ENCODE measurements at regions not wholly inside any gene's neighbourhood (a gene's known extent, or its start where the extent isn't known, plus 50 kb on each side); places are given as distances from the start of the nearest gene placed in this dataset.

DNA sequence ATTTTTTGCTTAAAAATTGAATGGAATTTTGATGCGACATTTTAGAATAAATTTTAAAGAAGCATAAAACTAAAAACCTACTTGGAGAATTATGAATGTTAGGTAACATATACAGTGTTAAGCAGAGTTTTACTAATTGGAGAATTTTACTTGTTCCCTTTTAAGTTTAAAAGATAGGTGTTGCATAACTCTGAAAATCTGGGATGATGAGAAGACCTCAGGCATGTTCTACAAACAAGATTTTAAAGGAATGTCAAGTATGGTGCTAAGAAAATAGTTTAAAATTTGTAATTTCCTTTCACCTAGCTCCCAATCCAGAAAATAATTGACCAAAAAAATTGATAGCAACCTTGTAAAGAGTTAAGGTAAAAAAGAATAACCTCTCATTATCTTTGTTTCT, 135.8 kb downstream of the RFC3 start:
- no peak for DNase-seq

DNA sequence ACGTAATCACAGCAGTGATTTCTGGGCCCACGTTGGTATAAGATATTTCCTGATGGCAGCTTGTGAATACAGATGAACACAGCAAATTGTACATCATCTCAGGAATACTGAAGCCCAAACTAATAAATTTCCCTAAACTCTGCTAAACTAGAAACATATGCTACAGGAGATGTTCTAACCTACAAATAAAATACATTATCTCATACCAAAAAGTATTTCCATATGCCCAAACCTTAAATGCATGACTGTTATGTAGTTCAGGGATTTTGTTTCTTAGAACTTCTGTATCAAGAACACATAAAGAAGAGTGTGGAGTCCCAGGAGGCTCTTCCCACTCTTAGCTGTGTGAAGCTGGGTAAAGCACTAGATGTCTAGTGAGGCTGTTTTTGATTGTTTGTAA, 138.4 kb downstream of the RFC3 start:
- DNase-seq: no peak

DNA sequence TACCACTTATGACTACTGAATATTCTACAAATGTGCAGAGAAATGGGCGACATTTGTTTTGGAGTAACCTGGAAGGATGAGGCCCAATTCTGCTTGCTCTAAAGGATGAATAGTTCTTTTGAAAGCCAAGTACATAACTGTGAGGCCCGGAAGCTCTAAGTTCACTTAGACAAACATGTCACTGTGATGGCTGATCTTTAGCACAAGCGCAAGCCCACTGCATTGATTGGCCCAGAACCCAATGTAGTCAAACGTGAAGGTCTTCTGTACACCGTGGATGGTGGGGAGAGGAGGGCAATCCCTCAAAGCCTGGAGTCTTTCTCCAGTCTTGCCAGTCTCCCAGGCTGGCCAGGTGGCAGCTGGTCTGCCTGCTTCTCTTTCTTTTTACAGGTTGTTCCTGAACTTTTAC, 139.6 kb downstream of the RFC3 start:
- DNase-seq: no peak

DNA sequence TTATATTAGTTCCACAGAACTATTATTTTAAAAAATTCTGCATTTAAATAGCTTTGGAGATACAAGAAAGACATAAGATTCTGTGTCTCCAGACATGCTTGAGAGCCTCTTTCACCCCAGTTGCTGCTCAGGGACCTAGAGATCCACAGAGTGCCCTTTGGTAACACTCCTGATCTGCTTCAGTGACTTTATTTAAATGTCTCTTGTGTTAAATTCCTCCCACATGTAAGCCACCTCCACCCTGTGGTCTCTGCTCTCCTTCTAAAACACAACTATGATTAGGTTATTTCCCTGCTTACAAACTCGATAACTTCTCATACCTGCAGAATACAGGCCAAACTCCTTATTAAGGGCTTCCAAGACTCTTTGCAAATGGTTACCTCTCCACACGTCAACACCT, 141.0 kb downstream of the RFC3 start:
- no peak for DNase-seq

DNA sequence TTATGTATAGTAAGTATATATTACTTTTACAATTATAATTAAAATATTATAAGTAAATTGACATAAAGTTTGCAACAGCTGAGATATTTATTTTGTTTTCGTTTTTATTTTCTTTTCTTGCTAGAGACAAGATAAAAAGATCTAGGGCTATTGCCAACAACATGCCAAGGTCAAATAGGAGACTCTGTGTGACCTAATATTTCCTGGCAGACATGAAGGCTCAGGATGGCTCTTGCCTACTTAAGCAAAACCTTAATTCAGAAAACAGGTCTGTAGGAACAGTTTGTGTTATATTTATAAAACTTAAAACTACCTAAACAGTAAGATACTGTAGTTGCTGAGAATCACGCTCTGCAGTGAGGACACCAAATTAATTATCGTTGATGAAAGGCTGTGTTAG, 145.2 kb downstream of the RFC3 start:
- no peak for DNase-seq

DNA sequence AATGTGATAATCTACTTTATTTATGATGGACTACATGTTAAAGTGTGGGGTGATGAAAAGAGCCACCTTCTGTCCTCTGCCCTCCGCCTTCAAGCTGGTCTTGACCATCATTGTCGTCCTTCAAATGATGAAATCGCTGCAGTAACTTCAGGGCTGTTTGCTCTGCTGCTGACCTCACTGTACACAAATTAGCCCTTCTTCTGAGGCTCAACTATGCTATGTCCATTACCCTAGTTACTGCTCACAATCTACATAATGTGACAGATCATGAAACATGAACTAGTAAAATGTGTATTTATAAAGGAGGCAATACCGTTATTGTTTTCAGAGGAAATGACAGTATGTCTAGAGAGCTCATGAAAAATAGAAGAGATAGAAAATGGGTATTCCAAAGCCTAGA, 145.9 kb downstream of the RFC3 start:
- no peak for DNase-seq

DNA sequence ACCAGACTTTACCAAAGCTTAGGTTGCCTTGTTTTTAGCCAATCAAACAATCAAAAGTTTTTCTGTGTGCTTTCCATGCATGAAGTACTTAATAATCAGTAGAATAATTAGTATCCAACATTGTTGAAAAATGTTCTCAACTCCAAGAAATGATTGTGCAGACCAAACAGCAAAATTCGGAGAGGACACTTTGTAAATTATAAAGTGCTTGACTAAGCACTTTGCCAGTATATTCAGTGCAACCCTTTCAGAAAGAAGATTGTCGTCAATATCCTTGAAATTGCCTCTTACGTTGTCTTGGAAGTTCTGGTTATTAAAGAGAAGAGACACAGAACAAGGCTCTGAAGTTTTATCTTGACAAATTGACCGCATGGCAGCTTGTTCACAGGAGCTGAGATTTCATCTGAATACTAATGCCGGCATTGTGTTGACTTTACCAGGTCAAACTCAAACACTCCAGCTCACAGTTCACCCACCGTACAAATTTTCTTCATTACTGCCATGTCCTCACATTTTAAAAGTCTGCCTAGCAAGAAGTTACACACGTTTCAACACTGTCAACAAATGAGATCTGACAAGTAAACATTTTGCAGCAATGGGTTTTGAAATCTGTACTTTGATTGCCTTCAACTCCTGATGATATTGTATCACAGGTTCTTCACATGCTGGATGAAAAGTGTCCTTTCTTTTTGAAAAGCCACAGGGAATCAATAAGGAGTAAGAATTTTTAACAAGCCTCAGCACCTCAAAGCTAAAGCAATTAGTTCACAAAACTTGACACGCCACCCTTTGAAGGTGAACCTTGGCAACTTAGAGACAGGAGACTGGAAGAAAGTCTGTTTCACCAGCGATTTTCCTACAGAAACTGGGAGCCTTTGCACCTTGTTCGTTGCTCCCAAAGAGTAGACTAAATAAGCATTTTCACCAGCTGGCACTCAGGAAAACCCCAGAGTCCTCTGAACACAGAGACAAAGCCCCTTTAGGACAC, 150.9 kb downstream of the RFC3 start:
- no peak for DNase-seq

DNA sequence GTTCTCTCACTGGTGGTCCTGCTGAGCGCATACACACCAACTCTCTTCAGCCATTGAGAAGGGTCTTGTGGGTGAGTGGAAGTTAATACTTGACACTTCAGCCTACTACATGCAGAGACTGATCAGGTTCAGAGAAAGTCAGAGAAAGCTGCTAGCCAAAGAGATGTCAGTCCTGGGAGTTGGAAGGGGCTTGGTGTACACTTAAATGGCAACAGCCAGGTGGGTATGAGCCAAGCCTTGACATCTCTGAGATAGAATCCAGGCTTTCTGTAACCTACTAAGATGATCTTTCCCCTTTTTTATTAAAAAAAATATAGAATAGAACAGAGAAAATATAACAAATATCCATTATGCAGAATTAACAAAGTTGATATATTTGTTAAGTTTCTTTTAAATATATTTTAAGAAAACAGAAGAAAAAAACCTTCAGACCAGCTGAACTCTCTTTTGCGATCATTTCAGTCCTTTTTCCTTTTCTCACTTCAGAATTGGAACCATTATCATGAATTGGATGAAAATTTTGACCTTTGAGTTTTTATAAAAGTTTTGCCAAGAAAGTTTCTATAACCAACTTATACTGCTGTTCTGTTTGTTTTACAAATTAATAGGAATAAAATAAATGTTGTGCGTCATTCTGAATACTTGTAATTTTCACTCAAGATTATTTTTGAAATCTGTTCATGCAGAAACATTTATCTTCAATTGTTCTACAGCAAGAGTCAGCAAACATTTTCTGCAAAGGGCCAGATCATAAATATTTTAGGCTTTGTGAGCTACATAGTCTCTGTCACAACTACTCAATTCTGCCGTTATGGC, 153.0 kb downstream of the RFC3 start:
- no peak for DNase-seq

DNA sequence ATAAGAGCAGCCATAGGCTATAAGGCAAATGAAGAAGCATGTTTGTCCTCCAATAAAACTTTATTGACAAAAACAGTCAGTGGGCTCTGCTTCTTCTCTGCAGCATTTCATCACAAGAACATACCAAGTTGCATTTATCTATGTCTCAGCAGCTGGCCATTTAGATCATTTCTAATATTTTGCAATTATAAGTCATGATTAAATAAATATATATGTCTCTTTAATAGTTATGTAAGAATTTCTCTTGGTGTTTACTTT, 153.5 kb downstream of the RFC3 start:
- no peak for DNase-seq

DNA sequence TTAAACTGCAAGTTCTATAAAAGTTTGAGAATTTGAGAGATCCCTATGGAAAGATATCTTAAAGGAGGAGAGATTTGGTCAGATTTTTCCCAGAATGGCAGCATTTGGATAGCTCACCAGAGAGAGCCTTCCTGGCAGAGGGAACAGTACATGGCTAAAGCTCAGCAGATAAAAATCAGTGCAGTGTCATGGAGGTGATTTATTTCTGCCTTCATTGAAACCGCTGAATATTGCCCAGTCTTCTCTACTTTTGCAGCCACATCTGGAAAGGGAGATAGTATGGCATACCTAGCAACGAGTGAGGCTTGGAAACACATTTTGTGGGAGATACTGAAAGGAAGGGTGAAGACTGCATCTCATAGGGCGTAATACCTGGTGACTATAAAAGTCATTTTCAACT, 155.2 kb downstream of the RFC3 start:
- no peak for DNase-seq

DNA sequence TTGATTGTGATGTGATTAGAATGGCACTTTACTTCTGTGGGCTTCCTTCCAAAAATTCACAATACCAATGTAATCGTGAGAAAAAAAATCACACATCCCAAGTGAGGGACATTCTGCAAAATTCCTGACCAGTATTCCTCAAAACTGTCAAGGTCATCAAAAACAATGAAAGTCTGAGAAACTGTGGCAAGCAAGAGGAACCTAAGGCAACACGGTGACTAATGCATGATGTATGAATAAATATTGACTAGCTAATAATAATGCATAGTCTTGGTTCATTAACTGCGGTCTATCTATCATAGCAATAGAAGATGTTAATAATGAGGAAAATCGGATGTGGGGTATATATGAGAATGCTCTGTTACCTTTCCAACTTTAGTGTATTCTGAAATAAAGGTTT, 159.0 kb downstream of the RFC3 start:
- no peak for DNase-seq

DNA sequence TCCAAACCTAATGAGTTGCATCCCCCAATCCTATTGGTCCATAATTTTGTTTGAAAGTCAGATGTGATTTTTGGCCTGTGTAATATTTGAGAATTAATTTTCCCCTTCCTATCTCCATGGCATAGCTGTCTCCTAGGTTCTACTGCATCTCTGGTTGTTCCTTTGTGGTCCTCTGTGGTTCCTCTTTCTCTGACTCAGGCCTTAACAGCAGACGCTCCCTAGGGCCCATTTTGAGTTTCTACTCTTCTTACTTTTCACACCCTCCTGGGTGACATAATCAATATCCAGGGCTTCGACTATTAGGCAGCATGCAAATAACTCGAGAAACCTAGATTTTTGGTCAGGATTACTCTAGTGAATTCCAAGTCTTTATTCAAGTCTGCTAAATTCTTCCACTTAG, 160.7 kb downstream of the RFC3 start:
- no peak for DNase-seq

DNA sequence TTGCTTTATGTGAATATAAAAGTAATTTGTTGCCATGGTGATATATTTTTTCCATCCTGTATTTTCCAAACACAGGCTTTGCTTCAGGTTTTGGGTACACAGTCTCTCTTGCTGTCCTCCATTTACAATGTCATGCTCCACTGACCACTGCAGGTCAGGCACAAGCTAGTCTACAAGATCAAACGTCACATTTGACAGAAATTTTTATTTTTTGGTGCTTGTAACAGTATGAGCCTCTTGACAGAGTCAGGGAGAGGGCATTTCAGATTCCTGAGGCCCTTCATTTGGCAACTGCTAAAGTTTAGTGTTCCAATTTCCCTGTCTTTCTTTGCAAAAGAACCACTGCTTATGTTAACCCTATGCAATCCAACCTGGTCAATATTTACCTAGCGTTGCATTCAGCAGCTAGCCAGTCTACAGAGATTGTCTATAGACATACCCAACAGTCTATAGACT, 175.0 kb downstream of the RFC3 start:
- peak; percentile 35 for DNase-seq

DNA sequence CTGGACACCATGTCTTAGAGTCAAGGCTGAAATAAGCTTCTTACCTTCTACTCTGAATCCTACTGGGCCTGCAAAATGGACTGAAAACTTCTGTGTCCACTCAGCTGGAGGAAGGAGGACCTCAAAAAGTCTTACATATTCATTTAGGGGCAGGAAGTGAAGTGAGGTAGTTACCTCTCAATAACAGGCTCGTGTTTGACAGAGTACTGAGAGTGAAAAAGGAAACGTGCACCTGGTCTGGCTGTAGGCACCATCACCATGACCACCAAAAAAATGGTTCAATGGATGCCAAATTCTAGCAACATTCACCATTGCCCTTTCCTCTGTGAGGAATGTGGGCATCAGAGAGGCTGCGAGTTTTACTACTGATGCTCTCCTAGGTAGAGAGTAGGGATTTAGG, 176.2 kb downstream of the RFC3 start:
- DNase-seq: no peak

DNA sequence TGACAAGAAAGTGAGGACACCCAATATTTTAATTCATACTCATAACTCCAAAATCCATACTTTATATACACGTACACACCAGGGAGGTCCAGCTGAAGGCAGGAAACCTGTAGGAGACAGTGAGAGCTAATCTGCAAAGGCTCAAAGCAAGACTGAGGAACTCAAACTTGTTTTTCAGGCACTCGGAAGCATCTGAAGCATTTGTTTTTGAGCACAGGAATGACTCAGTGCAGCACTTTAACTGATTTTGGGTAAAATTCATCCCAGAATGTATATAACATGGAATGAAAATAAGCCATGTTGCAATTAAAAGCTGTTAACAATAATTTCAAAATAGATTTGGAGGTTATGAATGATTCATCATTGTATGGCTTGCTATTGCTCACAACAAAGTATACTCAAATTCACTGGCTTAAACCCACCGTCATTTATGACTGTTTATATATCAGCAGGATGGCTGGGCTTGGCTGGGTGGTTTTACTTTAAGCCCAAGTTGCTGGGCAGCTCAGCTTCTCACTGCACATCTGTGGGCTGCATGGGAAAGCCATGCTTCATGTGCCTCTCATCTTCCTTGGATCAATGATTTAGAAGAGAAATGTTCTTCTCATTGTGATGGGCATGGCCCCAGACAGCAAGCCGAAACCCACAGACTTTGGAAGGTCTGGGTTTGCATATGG, 177.0 kb downstream of the RFC3 start:
- no peak for DNase-seq

DNA sequence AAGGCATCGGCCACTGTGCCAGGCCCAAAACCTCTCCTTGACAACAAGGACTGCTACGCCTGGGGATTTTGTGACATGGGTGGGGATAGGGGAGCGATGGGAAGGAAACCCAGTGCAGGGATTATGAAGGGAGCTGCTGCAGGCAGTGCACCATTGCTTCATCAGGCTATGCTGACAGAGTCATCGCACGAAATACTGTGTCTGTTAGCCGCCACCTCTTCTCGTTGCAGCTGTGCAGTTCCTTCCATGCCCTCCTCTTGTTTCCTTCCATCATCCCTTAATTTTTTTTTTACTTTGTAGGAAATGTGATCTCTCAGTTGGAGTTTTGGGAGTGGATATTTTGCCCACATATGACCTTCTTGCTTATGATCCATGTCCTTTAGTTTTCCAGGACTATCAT, 178.7 kb downstream of the RFC3 start:
- no peak for DNase-seq

DNA sequence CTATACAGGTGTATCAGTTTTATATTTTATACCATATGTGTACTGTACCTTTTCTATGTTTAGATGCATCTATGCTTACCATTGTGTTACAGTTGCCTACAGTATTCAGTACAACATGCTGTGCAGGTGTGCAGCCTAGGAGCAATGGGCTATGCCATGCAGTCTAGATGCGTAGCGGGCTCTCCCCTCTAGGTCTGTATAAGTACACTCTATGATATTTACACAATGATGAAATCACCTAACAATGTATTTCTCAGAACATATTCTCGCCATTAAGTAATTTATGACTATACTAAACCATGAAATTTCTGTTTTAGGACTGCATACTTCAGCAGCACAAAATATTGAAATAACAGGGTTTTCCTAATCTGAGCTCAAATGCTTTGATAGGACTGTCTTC, 179.6 kb downstream of the RFC3 start:
- no peak for DNase-seq

DNA sequence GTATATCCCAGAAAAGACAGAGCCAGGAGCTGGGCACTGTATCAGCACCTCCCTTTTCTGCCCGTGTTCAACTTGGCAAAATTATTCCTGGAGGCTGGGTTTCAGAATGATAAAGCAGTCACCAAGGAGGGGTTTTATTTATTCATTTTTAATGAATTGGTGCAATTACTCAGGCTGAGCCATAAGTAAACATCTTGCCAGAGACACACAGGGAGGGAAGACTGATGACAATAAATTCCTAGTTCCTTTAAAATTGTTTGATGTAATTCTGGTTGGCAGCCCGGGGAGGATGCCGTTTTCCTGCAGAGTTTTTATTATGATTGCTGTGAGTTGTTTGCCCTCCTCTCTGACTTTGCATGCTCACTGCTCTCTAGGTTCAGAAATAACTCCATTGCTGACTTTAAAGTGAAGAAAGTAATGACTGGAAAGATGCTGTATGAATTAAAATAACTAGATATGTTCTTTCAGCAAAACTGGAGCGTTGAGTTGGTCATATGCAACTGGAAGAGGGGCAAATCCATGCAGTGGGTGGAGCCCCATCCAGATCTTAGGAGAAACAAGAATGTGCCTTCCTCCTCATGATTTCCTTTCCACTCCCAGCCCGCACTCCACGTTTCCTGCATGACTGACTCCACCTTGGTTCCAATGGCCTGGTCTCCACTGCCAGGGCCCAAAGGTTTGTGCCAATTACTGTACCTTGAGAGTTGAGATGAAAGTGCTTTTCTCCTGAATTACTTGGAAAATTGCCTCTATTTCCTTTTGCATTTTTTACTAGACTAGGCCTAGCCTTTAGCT, 182.1 kb downstream of the RFC3 start:
- DNase-seq: peak; percentile 82

DNA sequence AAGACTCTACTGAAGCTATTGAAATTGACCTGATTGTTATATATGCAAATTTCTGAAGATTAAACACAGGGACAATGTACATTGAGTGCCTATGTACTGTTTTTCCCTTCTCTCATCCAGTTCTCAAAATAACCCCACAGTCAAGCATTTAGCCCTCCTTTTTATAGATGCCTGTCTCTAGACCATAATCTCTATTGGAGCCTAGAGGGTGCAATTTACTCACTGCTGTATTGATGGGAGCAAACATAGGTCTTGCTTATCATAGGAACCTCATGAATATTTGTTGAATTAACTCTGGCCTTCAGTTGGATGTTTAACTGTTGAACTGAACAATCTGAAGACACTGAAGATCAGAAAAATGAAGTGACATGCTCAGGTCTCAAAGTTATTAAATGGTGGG, 183.0 kb downstream of the RFC3 start:
- DNase-seq: no peak

DNA sequence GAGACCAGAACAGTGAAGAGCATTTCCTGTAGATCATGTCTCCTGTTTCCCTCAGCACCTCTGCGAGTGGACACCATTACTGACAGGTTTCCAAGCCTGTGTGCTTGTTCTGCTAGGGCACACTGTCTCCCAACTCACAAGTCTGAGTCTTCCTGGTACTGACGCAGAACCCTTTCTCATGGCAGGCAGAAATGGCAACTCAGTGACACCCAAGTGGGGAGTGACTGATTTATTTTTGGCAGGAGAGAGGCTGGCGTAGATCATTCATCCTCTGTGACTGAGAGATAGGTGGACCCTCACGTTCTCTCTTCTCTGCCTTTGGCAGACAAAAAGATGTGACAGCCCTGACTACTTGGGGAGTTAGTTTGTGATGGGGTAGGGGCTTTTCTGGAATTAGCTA, 183.4 kb downstream of the RFC3 start:
- DNase-seq: no peak

DNA sequence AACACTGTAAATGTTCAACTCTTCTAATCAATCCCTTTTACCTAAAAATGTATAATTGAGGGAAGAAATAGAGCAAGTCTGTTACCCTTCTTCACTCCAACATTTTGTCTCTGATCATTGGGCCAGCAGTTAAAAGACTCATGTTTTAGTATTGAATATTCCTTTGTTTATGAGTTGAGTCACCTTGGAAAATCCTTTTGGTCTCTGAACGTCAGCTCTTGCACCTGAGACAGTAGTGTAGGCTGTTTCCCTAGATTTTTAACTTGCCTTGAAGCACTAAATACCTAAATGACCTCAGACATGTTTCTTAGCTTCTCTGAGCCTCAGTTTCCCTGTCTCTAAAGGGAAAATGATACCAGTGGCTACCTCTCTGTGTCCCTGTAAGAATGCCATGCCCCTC, 184.2 kb downstream of the RFC3 start:
- DNase-seq: no peak

DNA sequence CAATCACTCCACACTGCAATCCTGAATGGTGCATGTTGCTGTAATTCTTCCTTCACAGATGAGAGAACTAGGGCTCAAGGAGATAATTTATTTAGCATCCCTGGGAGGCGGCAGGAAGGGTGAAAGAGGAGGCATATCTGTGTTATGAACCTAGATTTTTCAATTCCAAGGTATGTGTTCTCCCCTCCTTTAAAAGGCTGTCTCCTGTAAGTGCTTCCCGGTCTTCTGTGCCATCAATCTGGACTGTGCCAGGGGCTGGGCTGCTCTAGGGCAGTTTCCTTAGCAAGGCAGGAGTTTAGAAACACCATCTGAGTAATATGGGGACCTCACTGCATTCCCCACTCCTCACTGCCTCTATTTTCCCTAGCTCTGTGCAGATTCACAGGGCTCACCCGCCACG, 185.0 kb downstream of the RFC3 start:
- DNase-seq: no peak

DNA sequence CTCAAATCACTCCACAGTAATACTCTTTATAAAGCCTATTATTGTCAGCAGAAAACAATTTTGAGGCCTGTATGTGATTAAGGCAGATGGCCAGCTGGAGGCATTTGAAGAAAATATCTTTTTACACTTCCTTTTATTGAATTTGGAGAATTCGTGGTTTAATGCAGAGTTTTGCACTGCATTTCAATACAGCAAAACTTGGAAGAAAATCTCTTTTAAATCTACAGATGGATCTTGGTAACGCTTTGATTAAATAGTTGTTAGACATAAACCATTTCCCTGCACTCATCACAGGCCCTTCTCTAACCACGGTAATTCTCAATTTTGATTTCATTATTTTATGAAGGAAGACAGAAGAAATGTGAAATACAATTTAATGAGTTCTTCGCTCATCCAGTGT, 185.7 kb downstream of the RFC3 start:
- no peak for DNase-seq
